Loucy (cell line): ENCODE measurements at regions not wholly inside any gene's neighbourhood (a gene's known extent, or its start where the extent isn't known, plus 50 kb on each side); places are given as distances from the start of the nearest gene placed in this dataset.

Experiments
- EZH2phosphoT487 ChIP-seq: fragments of 200-600 bp; IDR thresholded peaks from 2 replicates; pipeline ENCODE4 v1.6.1; 2018; ENCODE audit warnings: antibody characterized with exemption, mild to moderate bottlenecking, moderate library complexity, borderline replicate concordance
- TF ChIP-seq, protein P1 (sequence below): fragments of 200-600 bp; sonication (generic); conservative IDR thresholded peaks from 2 replicates; pipeline ENCODE4 v1.5.1; 2014; ENCODE audit warnings: mild to moderate bottlenecking, antibody characterized with exemption, low read length

DNA sequence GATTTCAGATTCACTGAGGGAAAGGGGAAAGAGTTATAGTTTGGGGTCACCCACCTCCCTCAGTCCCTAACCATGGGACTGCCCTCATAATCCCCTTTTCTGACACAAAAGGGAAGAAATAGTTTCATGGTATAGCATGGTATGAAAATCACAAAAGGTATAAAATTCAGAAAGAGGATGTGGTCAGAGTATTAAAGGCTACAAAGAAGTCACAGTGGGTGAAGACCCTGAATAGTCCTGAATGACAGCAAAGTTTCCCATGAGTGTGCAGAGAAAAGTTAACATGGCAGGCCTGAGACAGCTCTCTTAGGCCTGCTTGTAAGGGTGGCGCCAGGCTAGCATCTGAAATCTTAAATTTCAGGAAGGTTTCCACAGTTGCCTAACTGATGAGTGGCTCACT, 290.6 kb upstream of the ZNF608 start:
- TF ChIP-seq, protein P1, sequence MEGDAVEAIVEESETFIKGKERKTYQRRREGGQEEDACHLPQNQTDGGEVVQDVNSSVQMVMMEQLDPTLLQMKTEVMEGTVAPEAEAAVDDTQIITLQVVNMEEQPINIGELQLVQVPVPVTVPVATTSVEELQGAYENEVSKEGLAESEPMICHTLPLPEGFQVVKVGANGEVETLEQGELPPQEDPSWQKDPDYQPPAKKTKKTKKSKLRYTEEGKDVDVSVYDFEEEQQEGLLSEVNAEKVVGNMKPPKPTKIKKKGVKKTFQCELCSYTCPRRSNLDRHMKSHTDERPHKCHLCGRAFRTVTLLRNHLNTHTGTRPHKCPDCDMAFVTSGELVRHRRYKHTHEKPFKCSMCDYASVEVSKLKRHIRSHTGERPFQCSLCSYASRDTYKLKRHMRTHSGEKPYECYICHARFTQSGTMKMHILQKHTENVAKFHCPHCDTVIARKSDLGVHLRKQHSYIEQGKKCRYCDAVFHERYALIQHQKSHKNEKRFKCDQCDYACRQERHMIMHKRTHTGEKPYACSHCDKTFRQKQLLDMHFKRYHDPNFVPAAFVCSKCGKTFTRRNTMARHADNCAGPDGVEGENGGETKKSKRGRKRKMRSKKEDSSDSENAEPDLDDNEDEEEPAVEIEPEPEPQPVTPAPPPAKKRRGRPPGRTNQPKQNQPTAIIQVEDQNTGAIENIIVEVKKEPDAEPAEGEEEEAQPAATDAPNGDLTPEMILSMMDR = no peak
- TF ChIP-seq EZH2phosphoT487 = no peak
